GM12872 (cell line): ENCODE measurements at regions not wholly inside any gene's neighbourhood (a gene's known extent, or its start where the extent isn't known, plus 50 kb on each side); places are given as distances from the start of the nearest gene placed in this dataset.

Experiments used
- TF ChIP-seq, protein P1 (sequence below): IDR thresholded peaks from 3 replicates; pipeline ENCODE4 v1.5.1; 2011; ENCODE audit warnings: low read depth, mild to moderate bottlenecking, low read length, moderate library complexity; ENCODE audit not compliant: insufficient read depth

DNA sequence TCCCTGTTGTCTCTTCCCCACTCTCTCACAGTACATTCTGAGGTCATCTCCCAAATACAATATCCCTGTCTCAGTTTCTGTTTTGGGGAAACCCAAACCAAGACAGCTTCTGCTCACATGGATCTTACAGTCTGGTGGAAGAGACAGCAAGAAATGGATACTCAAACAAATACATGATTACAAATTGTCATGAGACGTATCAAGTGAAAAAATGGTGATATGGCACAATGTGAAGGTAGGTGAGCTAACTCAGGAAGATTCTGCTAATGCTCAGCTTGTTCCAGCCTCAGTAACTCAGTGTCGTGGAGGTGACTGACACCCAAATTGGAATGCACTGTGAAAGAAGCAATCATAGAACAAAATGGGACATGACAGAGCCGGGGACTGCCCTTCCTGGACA, 68.3 kb downstream of the CHST1 start:
- TF ChIP-seq, protein P1, sequence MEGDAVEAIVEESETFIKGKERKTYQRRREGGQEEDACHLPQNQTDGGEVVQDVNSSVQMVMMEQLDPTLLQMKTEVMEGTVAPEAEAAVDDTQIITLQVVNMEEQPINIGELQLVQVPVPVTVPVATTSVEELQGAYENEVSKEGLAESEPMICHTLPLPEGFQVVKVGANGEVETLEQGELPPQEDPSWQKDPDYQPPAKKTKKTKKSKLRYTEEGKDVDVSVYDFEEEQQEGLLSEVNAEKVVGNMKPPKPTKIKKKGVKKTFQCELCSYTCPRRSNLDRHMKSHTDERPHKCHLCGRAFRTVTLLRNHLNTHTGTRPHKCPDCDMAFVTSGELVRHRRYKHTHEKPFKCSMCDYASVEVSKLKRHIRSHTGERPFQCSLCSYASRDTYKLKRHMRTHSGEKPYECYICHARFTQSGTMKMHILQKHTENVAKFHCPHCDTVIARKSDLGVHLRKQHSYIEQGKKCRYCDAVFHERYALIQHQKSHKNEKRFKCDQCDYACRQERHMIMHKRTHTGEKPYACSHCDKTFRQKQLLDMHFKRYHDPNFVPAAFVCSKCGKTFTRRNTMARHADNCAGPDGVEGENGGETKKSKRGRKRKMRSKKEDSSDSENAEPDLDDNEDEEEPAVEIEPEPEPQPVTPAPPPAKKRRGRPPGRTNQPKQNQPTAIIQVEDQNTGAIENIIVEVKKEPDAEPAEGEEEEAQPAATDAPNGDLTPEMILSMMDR = no peak

- TF ChIP-seq, protein P1 = no peak
Observed at GRCh38 chr11:45596571-45596970, 68.9 kb downstream of the CHST1 start.

- TF ChIP-seq, protein P1 = no peak
Observed at GRCh38 chr11:45593992-45594391, 71.4 kb downstream of the CHST1 start.

DNA sequence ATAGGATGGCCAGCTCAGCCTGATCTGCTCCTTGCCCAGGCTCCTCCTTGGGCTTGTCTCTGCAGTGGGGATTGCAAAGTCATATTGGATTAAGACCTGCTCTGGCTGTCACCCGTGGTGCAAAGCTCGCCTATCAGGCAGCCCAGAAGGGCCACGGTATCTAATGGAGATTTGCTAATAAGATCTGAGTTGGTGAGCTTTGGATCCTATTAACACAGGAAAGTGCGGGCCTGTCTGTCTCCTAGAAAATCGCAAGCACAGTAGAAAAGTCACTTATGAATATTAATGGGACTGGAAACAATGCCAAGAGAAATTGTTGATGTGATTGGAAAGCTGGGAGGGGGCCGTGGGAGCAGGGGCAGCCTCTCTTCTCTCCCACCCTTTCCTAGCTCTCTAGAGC, 72.8 kb downstream of the CHST1 start:
- TF ChIP-seq, protein P1 = no peak

DNA sequence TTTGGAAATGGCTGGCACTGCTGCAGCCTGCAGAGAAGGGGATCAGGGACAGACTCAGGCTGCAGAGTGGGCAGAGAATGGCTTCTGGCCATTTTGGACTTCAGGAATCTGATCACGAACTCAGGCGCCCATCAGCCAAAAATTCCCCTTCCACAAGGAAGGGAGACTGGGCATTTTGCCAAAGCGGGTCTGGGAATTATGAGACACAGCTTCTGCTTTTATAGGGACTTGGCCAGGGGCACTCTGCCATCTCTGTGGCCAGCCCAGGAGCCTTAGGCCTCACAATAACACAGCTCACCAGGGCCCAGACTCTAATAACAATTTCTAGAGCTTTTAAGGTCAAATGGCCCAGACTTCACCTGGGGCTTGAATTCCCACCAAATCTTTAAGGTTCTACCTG, 74.7 kb downstream of the CHST1 start:
- TF ChIP-seq, protein P1 = no peak

DNA sequence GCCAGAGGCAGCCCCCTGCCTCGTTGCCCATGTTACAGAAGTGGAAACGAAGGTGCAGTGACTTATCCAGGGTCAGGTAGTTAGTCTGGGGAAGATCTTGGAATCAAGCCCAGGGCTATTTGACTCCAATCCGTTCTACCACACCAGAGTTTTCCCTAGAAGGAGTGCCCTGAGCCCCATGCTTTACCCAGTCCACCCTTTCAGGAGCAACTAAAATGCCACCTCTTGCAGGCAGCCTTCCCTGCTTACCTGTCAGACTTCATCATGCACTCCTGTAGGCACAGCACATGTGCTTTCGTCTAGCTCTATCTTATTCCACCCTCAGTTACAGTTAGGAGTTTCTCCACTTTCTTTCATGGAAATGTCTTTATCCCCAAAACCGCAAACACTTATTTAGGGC, 80.2 kb downstream of the CHST1 start:
- TF ChIP-seq, protein P1 = no peak

- TF ChIP-seq, protein P1 = no peak
Observed at GRCh38 chr11:45583981-45584566, 81.3 kb downstream of the CHST1 start.
